Upper lobe of left lung (tissue), 4 donors: ENCODE measurements at regions not wholly inside any gene's neighbourhood (a gene's known extent, or its start where the extent isn't known, plus 50 kb on each side); places are given as distances from the start of the nearest gene placed in this dataset.
"Not testable (repeated sequence)": the region's sequence is repeated elsewhere in the genome, so short reads cannot be mapped to it uniquely, and the experiment has no call there.

Source experiments
- POLR2A ChIP-seq, 4 donors: fragments of 450-650 bp; IDR thresholded peaks; one replicate each; pipeline ENCODE4 v1.5.1; 2016 to 2017; ENCODE audit warnings: antibody characterized with exemption in 4 of 4, mild to moderate bottlenecking in 2 of 4
- TF ChIP-seq, protein P1 (sequence below), 6 experiments: fragments of 450-650 bp in 4 of 6; fragments of 200-600 bp in 2 of 6; sonication (generic) in 2 of 6; IDR thresholded peaks; one replicate each; pipeline ENCODE4 v1.5.1; 2016 to 2019; ENCODE audit warnings: antibody characterized with exemption in 6 of 6

DNA sequence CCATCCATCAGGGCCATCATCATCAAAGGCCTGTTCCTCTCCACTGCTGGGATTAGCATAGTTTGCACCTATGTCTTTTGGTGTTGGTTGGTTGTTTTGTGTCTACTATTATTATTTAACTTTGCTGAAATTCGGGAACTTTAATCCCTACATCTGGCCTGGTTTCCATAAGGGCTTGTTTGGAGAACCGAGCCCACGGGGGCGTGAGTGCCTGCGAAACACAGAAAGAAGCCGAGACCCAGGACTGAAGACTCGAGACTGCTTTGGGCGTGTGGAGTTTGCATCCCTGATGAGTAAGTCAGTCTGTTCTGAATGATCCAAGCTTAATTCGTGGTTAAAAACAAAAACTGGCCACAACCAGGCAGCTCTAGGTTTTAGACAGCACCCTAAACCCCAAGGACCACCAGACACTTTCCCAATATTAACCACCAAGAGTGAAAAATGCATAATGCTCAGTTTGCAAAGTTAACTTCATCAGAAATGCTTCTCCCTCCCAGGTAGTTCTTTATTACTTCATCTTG, 195.6 kb downstream of the BCL2L11 start:
- TF ChIP-seq, protein P1, sequence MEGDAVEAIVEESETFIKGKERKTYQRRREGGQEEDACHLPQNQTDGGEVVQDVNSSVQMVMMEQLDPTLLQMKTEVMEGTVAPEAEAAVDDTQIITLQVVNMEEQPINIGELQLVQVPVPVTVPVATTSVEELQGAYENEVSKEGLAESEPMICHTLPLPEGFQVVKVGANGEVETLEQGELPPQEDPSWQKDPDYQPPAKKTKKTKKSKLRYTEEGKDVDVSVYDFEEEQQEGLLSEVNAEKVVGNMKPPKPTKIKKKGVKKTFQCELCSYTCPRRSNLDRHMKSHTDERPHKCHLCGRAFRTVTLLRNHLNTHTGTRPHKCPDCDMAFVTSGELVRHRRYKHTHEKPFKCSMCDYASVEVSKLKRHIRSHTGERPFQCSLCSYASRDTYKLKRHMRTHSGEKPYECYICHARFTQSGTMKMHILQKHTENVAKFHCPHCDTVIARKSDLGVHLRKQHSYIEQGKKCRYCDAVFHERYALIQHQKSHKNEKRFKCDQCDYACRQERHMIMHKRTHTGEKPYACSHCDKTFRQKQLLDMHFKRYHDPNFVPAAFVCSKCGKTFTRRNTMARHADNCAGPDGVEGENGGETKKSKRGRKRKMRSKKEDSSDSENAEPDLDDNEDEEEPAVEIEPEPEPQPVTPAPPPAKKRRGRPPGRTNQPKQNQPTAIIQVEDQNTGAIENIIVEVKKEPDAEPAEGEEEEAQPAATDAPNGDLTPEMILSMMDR (IDR thresholded peaks at IDR 0.05) = not testable (repeated sequence)
- TF ChIP-seq POLR2A (IDR thresholded peaks at IDR 0.05) = not testable (repeated sequence)
